ENCODE measurements at regions not wholly inside any gene's neighbourhood (a gene's known extent, or its start where the extent isn't known, plus 50 kb on each side); places are given as distances from the start of the nearest gene placed in this dataset.

DNA sequence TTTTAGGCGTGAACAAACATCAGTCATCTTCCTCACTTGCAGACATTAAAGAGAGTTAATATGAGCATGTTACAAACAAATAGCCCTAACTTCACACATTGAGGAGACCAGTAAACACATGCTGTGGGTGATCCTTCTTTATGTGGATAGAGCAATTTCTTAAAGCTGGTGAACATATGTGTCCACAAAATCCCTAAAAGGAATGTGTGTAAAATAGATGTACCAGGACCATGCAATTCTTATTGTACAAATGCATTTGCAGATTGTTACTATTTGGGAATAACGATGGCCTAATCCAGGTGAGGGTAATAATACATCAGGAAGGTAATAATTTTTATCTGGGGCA is 228.9 kb downstream of the ALDH8A1 start:
- Histone ChIP-seq H3K9me3 (no peaks in the 10 kb centered on the region), H3K36me3 (no peaks in the 10 kb centered on the region), H3K27me3 (no peaks in the 10 kb centered on the region), H3K4me3 (no peak overlapping the region), H3K4me1 (peaks cover 0 to 12% of the 10 kb centered on the region in 2 donors), H3K27ac (peak overlapping the region; percentile 50 to 55)
- intact Hi-C loops (cut with DNase I; ENCODE audit: low total_unique reads) = no loop called here
- no peak for DNase-seq
- TF ChIP-seq POLR2A (IDR thresholded peaks at IDR 0.05) (no peak), CTCF (IDR thresholded peaks at IDR 0.05) (no peak)

DNA sequence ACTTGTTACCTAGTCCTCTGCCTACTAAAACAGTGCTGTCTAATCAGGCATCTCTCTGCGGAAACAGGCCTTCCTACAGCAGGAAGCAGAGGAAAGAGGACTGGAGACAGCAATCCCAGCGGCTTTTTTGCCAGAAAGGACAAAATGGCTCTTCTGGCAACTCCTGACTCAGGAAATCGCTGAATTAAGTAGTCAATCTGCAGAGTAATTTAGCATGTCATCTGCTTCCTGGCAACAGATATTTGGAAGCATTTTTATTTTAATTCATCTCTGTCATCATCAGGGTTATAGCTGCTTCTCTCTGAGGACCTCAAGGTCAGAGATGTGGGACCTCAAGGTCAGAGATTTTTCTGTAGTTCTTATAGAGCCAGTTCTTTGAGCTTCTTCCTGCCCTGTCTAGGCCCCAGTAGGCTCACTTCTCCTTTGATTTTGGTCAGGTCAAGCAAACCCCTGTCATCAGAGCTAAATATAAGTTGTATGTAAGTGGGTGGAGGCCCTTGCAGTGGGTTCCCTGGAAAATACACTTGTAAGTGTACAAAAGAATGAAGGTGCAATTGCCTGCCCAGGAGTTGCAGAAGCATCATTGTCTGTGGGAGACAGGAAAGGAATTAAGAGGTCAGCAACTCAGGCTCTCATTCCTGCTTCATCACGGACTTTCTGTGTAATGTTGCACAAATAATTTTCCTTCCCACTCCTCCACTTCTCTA is 229.4 kb downstream of the ALDH8A1 start:
- Histone ChIP-seq H3K4me3 (no peak overlapping the region), H3K27me3 (no peaks in the 10 kb centered on the region), H3K9me3 (no peaks in the 10 kb centered on the region), H3K36me3 (no peaks in the 10 kb centered on the region), H3K4me1 (peaks cover 0 to 12% of the 10 kb centered on the region in 2 donors), H3K27ac (peak overlapping the region; percentile 50 to 55)
- TF ChIP-seq POLR2A (IDR thresholded peaks at IDR 0.05) = no peak
- no peak for TF ChIP-seq CTCF (IDR thresholded peaks at IDR 0.05)
- intact Hi-C loops (cut with DNase I; ENCODE audit: low total_unique reads) = no loop called here
- DNase-seq = peak in 1 of 2 donors; percentile 42

GRCh38 chr6:134719911-134720310 is 230.0 kb downstream of the ALDH8A1 start:
- H3K27ac ChIP-seq = peak overlapping the region; percentile 50 to 55

DNA sequence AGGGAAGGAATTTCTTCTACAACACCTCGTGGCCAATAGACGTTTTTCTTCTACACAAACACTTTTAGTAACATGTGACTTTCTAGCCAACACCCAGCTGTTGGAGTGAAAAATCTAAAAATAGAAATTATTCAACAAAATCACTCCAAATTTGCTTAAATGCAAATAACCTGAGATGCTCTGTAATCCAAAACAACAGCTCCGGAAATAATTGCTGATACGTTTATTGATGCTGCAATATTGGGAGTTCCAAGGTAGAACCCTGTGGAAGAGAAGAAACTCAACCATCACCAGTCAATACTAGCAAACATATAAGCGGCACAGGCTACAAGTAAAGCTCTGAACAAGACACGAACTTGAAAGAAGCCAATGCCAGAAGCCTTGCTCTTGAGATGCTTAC is 230.6 kb downstream of the ALDH8A1 start:
- no peak for DNase-seq
- TF ChIP-seq POLR2A (IDR thresholded peaks at IDR 0.05) = no peak
- no peak for TF ChIP-seq CTCF (IDR thresholded peaks at IDR 0.05)
- H3K27ac ChIP-seq = peak overlapping the region; percentile 50 to 55

More at GRCh38 chr6:134719911-134720310, 230.0 kb downstream of the ALDH8A1 start:
- Histone ChIP-seq H3K4me3 (no peak overlapping the region), H3K36me3 (no peaks in the 10 kb centered on the region), H3K9me3 (no peaks in the 10 kb centered on the region), H3K4me1 (peaks cover 0 to 12% of the 10 kb centered on the region in 2 donors), H3K27me3 (no peaks in the 10 kb centered on the region)
- no peak for DNase-seq
- TF ChIP-seq POLR2A (IDR thresholded peaks at IDR 0.05) = no peak
- no peak for TF ChIP-seq CTCF (IDR thresholded peaks at IDR 0.05)
- intact Hi-C loops (cut with DNase I; ENCODE audit: low total_unique reads) = no loop called here

DNA sequence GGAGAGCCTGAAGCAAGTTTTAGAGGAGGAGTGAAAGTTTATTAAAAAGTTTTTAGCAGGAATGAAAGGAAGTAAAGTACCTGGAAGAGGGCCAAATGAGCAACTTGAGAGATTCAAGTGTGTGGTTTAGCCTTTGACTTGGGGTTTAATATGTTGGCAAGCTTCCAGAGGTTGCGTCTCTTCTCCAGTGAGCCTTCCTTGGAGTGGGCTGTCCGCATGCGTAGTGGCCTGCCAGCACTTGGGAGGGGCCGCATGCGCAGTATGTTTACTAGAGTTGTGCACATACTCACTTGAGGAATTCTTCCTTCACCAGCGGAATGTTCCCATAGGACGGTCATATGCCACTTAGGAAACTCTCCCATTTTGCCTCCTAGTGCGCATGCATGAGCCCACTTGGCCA is 235.2 kb downstream of the ALDH8A1 start:
- intact Hi-C loops (cut with DNase I; ENCODE audit: low total_unique reads) = no loop called here
- Histone ChIP-seq H3K4me1 (no peaks in the 10 kb centered on the region), H3K27me3 (no peaks in the 10 kb centered on the region), H3K9me3 (no peaks in the 10 kb centered on the region), H3K27ac (no peak overlapping the region), H3K36me3 (no peaks in the 10 kb centered on the region), H3K4me3 (no peak overlapping the region)
- no peak for DNase-seq
- TF ChIP-seq POLR2A (IDR thresholded peaks at IDR 0.05) (no peak), CTCF (IDR thresholded peaks at IDR 0.05) (no peak)

More for the DNA sequence above, 230.6 kb downstream of the ALDH8A1 start:
- peaks cover 0 to 12% of the 10 kb centered on the region in 2 donors for H3K4me1 ChIP-seq
- H3K36me3 ChIP-seq = no peaks in the 10 kb centered on the region
- H3K9me3 ChIP-seq = no peaks in the 10 kb centered on the region
- H3K4me3 ChIP-seq = no peak overlapping the region
- intact Hi-C loops (cut with DNase I; ENCODE audit: low total_unique reads) = no loop called here
- no peaks in the 10 kb centered on the region for H3K27me3 ChIP-seq

All from uterus (tissue), 3 donors.